ENCODE measurements at regions not wholly inside any gene's neighbourhood (a gene's known extent, or its start where the extent isn't known, plus 50 kb on each side); places are given as distances from the start of the nearest gene placed in this dataset.

- no peak for TF ChIP-seq CTCF (conservative IDR thresholded peaks at IDR 0.05; ENCODE audit: low read depth in 2 of 2)
- TF ChIP-seq POLR2AphosphoS5 (IDR thresholded peaks at IDR 0.05; ENCODE audit: low read depth) = no peak
These were observed 78.0 kb upstream of the GADL1 start for GRCh38 chr3:30972449-30972848.
